GM12892 (cell line): ENCODE measurements at regions not wholly inside any gene's neighbourhood (a gene's known extent, or its start where the extent isn't known, plus 50 kb on each side); places are given as distances from the start of the nearest gene placed in this dataset.

ENCODE experiments used
- POLR2A ChIP-seq: IDR thresholded peaks from 2 replicates; pipeline ENCODE4 v1.6.1; 2011; ENCODE audit warnings: low read depth, low read length, control low read depth
- POLR2AphosphoS5 ChIP-seq: IDR thresholded peaks from 2 replicates; pipeline ENCODE4 v1.6.1; 2011; ENCODE audit warnings: low read depth, low read length, control low read depth
- TAF1 ChIP-seq: IDR thresholded peaks from 2 replicates; pipeline ENCODE4 v1.6.1; 2011; ENCODE audit warnings: low read depth, mild to moderate bottlenecking, control low read depth, low read length, borderline replicate concordance

- no peak for TF ChIP-seq POLR2AphosphoS5
- TF ChIP-seq POLR2A, result no peak
- TF ChIP-seq TAF1, result no peak
These were observed 414.6 kb upstream of the HS3ST1 start for GRCh38 chr4:11843340-11843739.
